H1 (cell line): ENCODE measurements at regions not wholly inside any gene's neighbourhood (a gene's known extent, or its start where the extent isn't known, plus 50 kb on each side); places are given as distances from the start of the nearest gene placed in this dataset.

Experiments used
- EP300 ChIP-seq, 2 experiments: IDR thresholded peaks; 1 replicate in 1 of 2; 2 replicates in 1 of 2; pipeline ENCODE4 v1.6.1; 2011 to 2012; ENCODE audit warnings: low read depth in 2 of 2, low read length in 2 of 2, mild to moderate bottlenecking in 2 of 2, borderline replicate concordance in 1 of 2, inconsistent platforms in 1 of 2, moderate library complexity in 1 of 2

DNA sequence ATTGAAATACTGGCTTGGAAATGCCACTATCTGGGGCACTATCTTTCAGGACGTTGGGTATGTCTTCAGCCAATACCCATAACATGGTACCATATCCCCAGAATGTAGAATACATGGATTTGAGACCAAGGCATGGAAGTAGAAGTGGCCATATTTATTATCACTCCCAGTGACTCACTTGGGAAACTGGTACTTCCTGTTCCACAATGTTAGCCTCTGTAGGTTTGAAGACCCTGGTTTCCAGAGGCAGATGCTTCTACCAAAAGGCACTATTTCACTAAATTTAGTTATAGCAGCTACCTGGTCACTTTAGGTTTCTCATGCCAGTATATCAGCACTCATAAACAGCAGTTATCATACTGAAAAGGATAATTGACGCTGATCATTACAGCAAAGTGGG is 184.2 kb downstream of the CCDC71L start (continued):
- TF ChIP-seq EP300 (IDR thresholded peaks at IDR 0.05; ENCODE audit: borderline replicate concordance in 1 of 2, low read depth in 2 of 2, low read length in 2 of 2), result no peak
- TF ChIP-seq, all 59 proteins: peak for 0
